ENCODE measurements at regions not wholly inside any gene's neighbourhood (a gene's known extent, or its start where the extent isn't known, plus 50 kb on each side); places are given as distances from the start of the nearest gene placed in this dataset.
"Not testable (repeated sequence)": the region's sequence is repeated elsewhere in the genome, so short reads cannot be mapped to it uniquely, and the experiment has no call there.

DNA sequence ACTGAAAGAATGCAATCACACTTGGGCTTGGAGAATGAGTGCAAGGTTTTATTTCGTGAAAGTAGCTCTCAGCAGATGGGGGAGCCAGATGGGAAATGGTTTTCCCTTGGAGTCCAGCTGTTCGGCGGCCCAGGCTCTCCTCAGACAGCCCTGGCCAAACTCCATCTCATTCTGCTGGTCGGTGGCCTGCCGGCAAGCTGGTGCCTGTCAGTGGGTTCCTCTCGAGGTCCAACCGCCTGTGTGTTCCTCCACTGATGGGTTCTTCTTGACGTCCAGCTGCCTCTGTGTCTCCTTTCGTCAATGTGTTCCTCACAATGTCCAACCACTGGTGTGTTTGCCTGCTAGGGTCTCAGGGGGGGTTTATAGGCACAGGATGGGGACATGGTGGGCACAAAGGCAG, 80.3 kb downstream of the POU3F4 start:
- ATAC-seq: no peak
- intact Hi-C loops (cut with DNase I): no loop called here

DNA sequence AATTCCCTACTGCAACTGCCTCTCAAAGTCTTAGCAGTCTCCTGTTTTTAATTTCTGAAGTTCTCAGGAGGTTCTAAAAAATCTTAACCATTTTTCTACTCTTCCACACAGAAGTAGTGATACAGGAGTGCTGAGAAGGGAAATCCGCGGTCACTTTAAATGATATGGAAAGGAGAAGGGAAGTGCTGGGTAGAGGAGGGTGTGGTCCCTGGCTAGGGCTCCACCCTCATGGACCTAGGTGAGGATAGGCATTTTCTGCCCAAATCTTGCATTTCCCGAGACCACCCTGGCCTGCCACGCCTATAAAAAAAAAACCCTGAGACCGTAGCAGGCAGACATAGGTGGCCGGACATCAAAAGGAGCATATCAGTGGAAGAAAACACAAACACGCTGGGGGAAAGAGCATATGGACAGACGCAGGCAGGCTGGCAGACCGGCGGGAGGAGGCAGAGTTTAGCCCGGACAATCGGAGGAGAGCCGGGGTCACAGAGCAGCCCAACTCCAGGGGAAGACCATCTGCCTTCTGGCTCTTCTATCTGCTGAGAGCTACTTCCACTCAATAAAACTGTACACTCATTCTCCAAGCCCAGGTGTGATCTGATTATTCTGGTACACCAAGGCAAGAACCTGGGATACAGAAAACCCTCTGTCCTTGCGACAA, 85.7 kb downstream of the POU3F4 start:
- DNase-seq (ENCODE audit: low spot score): no peak

More for the DNA sequence above, 80.3 kb downstream of the POU3F4 start:
- DNase-seq (ENCODE audit: low spot score): no peak

DNA sequence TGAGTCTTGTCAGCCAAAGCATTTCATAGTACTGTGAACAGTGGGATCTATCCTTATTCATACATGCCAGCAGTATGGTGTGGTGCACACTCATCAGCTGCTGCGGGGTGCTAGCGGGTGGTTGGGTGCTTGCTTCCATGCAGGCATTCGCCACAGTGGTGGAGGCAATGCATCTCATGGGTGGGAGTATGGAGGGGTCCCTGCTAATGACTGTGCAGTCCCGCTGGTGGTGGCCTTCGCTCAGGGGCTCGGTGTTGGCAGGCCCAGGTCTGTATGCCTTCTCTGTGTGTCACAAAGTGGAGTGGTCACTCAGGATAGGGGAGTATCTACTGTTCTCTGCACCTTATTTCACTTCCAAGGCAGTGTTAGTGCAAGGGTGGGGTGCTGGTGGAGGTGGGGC, 122.6 kb downstream of the POU3F4 start:
- intact Hi-C loops (cut with DNase I): no loop called here
- DNase-seq (ENCODE audit: low spot score): no peak
- ATAC-seq: peak; percentile 13

More for the DNA sequence above, 85.7 kb downstream of the POU3F4 start:
- intact Hi-C loops (cut with DNase I): no loop called here
- no peak for ATAC-seq

DNA sequence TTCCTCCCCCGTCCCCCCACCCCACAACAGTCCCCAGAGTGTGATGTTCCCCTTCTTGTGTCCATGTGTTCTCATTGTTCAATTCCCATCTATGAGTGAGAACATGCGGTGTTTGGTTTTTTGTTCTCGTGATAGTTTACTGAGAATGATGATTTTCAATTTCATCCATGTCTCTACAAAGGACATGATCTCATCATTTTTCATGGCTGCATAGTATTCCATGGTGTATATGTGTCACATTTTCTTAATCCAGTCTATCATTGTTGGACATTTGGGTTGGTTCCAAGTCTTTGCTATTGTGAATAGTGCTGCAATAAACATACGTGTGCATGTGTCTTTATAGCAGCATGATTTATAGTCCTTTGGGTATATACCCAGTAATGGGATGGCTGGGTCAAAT, 141.6 kb downstream of the POU3F4 start:
- DNase-seq (ENCODE audit: low spot score); intact Hi-C loops (cut with DNase I); ATAC-seq: not testable (repeated sequence)

DNA sequence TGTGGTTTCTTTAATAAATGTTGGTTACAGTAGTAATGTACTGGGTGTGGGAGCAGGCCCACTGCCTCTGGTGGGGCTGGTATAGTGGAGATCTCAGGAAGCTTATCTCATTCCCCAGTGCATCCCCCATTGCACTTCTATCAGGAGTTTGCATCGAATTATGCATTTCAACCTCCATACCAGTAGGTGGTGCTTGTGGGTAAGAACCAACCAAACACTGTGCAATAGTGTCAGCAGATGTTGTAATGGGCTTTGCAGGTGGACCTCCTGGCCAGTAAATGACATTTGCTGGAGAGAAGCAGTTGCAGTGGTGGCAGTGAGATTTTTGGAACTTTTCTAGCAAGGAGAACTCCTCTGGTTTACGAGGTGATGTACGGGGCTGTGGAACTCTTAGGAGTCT, 150.6 kb downstream of the POU3F4 start:
- intact Hi-C loops (cut with DNase I): no loop called here
- ATAC-seq (no peak), DNase-seq (ENCODE audit: low spot score) (no peak)

Data from sciatic nerve (tissue), 2 donors.